Nephron progenitor cell (in vitro differentiated cells): ENCODE measurements at regions not wholly inside any gene's neighbourhood (a gene's known extent, or its start where the extent isn't known, plus 50 kb on each side); places are given as distances from the start of the nearest gene placed in this dataset.

Experiments used
- DNase-seq: peaks from one replicate; pipeline ENCODE4 v3.0.0; 2021
- H3K27ac Mint-ChIP-seq: 2 replicates; pipeline ENCODE4 v1.8.0; 2021; ENCODE audit warnings: mild to moderate bottlenecking, moderate library complexity, mixed read lengths
- H3K27me3 Mint-ChIP-seq: 2 replicates; pipeline ENCODE4 v1.8.0; 2021; ENCODE audit warnings: mild to moderate bottlenecking, low read depth, mixed read lengths; ENCODE audit not compliant: poor library complexity
- H3K36me3 Mint-ChIP-seq: 2 replicates; pipeline ENCODE4 v1.8.0; 2021; ENCODE audit warnings: low read depth, mixed read lengths
- H3K4me1 Mint-ChIP-seq: 2 replicates; pipeline ENCODE4 v1.8.0; 2021; ENCODE audit warnings: mixed read lengths
- H3K4me3 Mint-ChIP-seq: 2 replicates; pipeline ENCODE4 v1.8.0; 2021; ENCODE audit warnings: mild to moderate bottlenecking, moderate library complexity, mixed read lengths
- H3K9me3 Mint-ChIP-seq: 2 replicates; pipeline ENCODE4 v1.8.0; 2021; ENCODE audit warnings: mild to moderate bottlenecking, moderate library complexity, mixed read lengths
- CTCF ChIP-seq: fragments of 200-600 bp; sonication (generic); IDR thresholded peaks from 2 replicates; pipeline ENCODE4 v1.5.0; 2021; ENCODE audit warnings: antibody characterized with exemption

GRCh38 chr3:159788291-159788690 lies 200.3 kb upstream of the IL12A start:
- peaks cover 5% of the 10 kb centered on the region for H3K27me3 Mint-ChIP-seq
- no peaks in the 10 kb centered on the region for H3K9me3 Mint-ChIP-seq
- no peak for DNase-seq
- peak overlapping the region; percentile 44 for H3K27ac Mint-ChIP-seq
- no peak for TF ChIP-seq CTCF
- H3K4me3 Mint-ChIP-seq: no peak overlapping the region
- no peaks in the 10 kb centered on the region for H3K36me3 Mint-ChIP-seq
- peaks cover 54% of the 10 kb centered on the region for H3K4me1 Mint-ChIP-seq

GRCh38 chr3:159789017-159789416 lies 199.6 kb upstream of the IL12A start:
- Mint-ChIP-seq H3K4me3 (no peak overlapping the region), H3K27ac (no peak overlapping the region), H3K4me1 (peaks cover 47% of the 10 kb centered on the region), H3K9me3 (no peaks in the 10 kb centered on the region), H3K36me3 (no peaks in the 10 kb centered on the region), H3K27me3 (peaks cover 5% of the 10 kb centered on the region)
- TF ChIP-seq CTCF: no peak
- no peak for DNase-seq

GRCh38 chr3:159789742-159790635 lies 198.6 kb upstream of the IL12A start:
- no peak overlapping the region for H3K27ac Mint-ChIP-seq
- H3K9me3 Mint-ChIP-seq: no peaks in the 10 kb centered on the region
- no peak overlapping the region for H3K4me3 Mint-ChIP-seq
- peaks cover 41% of the 10 kb centered on the region for H3K4me1 Mint-ChIP-seq
- no peak for DNase-seq
- no peaks in the 10 kb centered on the region for H3K36me3 Mint-ChIP-seq
- H3K27me3 Mint-ChIP-seq: peaks cover 5% of the 10 kb centered on the region
- no peak for TF ChIP-seq CTCF

- H3K27ac Mint-ChIP-seq: no peak overlapping the region
- no peak for DNase-seq
- H3K27me3 Mint-ChIP-seq: peaks cover 5% of the 10 kb centered on the region
- TF ChIP-seq CTCF: no peak
- no peaks in the 10 kb centered on the region for H3K36me3 Mint-ChIP-seq
- peaks cover 32% of the 10 kb centered on the region for H3K4me1 Mint-ChIP-seq
- no peak overlapping the region for H3K4me3 Mint-ChIP-seq
- H3K9me3 Mint-ChIP-seq: peaks cover 4% of the 10 kb centered on the region
These were observed 197.3 kb upstream of the IL12A start for GRCh38 chr3:159791336-159791735.

GRCh38 chr3:159792070-159792469 lies 196.6 kb upstream of the IL12A start:
- Mint-ChIP-seq H3K27ac (no peak overlapping the region), H3K4me3 (no peak overlapping the region), H3K27me3 (peaks cover 5% of the 10 kb centered on the region), H3K9me3 (peaks cover 4% of the 10 kb centered on the region), H3K36me3 (no peaks in the 10 kb centered on the region), H3K4me1 (peaks cover 25% of the 10 kb centered on the region)
- DNase-seq: no peak
- no peak for TF ChIP-seq CTCF

- H3K4me1 Mint-ChIP-seq: no peaks in the 10 kb centered on the region
- H3K27ac Mint-ChIP-seq: no peak overlapping the region
- TF ChIP-seq CTCF: no peak
- no peak overlapping the region for H3K4me3 Mint-ChIP-seq
- H3K9me3 Mint-ChIP-seq: peaks cover 4% of the 10 kb centered on the region
- DNase-seq: no peak
- no peaks in the 10 kb centered on the region for H3K36me3 Mint-ChIP-seq
- H3K27me3 Mint-ChIP-seq: peaks cover 8% of the 10 kb centered on the region
These were observed 193.6 kb upstream of the IL12A start for GRCh38 chr3:159795042-159795441.
